SK-N-SH (cell line): ENCODE measurements at regions not wholly inside any gene's neighbourhood (a gene's known extent, or its start where the extent isn't known, plus 50 kb on each side); places are given as distances from the start of the nearest gene placed in this dataset.

Source experiments
- CTCF ChIA-PET: fragments of 300-600, 350-600 bp; formaldehyde crosslinking; extraction: SDS; loops from one replicate; lab custom pipeline; 2021; lab: Yijun Ruan, JAX
- POLR2A ChIA-PET: fragments of 350-600 bp; sonication (Branson Sonifier 250); formaldehyde crosslinking; extraction: SDS; loops from one replicate; lab custom pipeline; 2020; ENCODE audit warnings: antibody characterized with exemption, inconsistent platforms; lab: Yijun Ruan, JAX
- DNase-seq: peaks from one replicate; pipeline ENCODE4 v3.0.0; 2012
- H2AFZ ChIP-seq: fragments of 200-600 bp; sonication (generic); 2 replicates; pipeline ENCODE4 v1.8.1; 2016; ENCODE audit warnings: antibody characterized with exemption, mild to moderate bottlenecking, low read depth
- H3F3A ChIP-seq: fragments of 200-600 bp; sonication (generic); replicated peaks from 2 replicates; pipeline ENCODE3; 2016; ENCODE audit warnings: antibody characterized with exemption, mild to moderate bottlenecking; ENCODE audit not compliant: insufficient read depth
- H3K27ac ChIP-seq, 2 experiments: fragments of 200-500 bp in 1 of 2; fragments of 200-600 bp in 1 of 2; sonication (Bioruptor generic) in 1 of 2; sonication (generic), shearing (Covaris generic) in 1 of 2; 2 replicates each; pipeline versions ENCODE4 v1.5.1 to v1.6.1; 2014 to 2016; ENCODE audit warnings: low read depth in 2 of 2, inconsistent platforms in 1 of 2, low read length in 1 of 2, mild to moderate bottlenecking in 1 of 2, mixed read lengths in 1 of 2
- H3K27me3 ChIP-seq: fragments of 200-600 bp; sonication (generic), shearing (Covaris generic); 2 replicates; pipeline ENCODE4 v1.6.1; 2016; ENCODE audit warnings: mixed run types; ENCODE audit not compliant: insufficient read depth
- H3K36me3 ChIP-seq, 2 experiments: fragments of 200-500 bp in 1 of 2; fragments of 200-600 bp in 1 of 2; sonication (Bioruptor generic) in 1 of 2; sonication (generic) in 1 of 2; replicated peaks in 1 of 2; 2 replicates each; pipeline versions ENCODE3 to v1.5.1; 2014 to 2016; ENCODE audit warnings: low read length in 1 of 2, mild to moderate bottlenecking in 1 of 2; ENCODE audit not compliant: insufficient read depth in 2 of 2, control insufficient read depth in 1 of 2
- H3K4me1 ChIP-seq, 2 experiments: fragments of 200-500 bp in 1 of 2; fragments of 200-600 bp in 1 of 2; sonication (Bioruptor generic) in 1 of 2; sonication (generic), shearing (Covaris generic) in 1 of 2; 2 replicates each; pipeline versions ENCODE4 v1.5.1 to v1.6.1; 2014 to 2016; ENCODE audit warnings: low read depth in 1 of 2, low read length in 1 of 2, mixed run types in 1 of 2; ENCODE audit not compliant: insufficient read depth in 2 of 2, control insufficient read depth in 1 of 2
- H3K4me2 ChIP-seq: fragments of 200-600 bp; sonication (generic), shearing (Covaris generic); 2 replicates; pipeline ENCODE4 v1.6.1; 2017; ENCODE audit warnings: mixed run types
- H3K4me3 ChIP-seq, 2 experiments: fragments of 200-500 bp in 1 of 2; fragments of 200-600 bp in 1 of 2; sonication (Bioruptor generic) in 1 of 2; sonication (generic), shearing (Covaris generic) in 1 of 2; 2 replicates each; pipeline versions ENCODE4 v1.5.1 to v1.8.1; 2014 to 2016; ENCODE audit warnings: low read depth in 2 of 2, inconsistent platforms in 1 of 2, low read length in 1 of 2, mild to moderate bottlenecking in 1 of 2, mixed read lengths in 1 of 2, moderate library complexity in 1 of 2
- H3K79me2 ChIP-seq: fragments of 200-600 bp; sonication (generic); 2 replicates; pipeline ENCODE4 v1.8.1; 2017; ENCODE audit warnings: mild to moderate bottlenecking; ENCODE audit not compliant: insufficient read depth
- H3K9ac ChIP-seq: fragments of 200-600 bp; sonication (generic); 2 replicates; pipeline ENCODE4 v1.6.1; 2017; ENCODE audit warnings: mixed run types
- H3K9me2 ChIP-seq: fragments of 200-600 bp; sonication (generic); 2 replicates; pipeline ENCODE4 v1.6.1; 2017; ENCODE audit warnings: mixed run types
- H3K9me3 ChIP-seq: fragments of 200-600 bp; sonication (generic); 2 replicates; pipeline ENCODE4 v1.6.1; 2017; ENCODE audit warnings: mixed run types, mild to moderate bottlenecking, moderate library complexity
- H4K20me1 ChIP-seq: fragments of 200-600 bp; sonication (generic); 2 replicates; pipeline ENCODE4 v1.6.1; 2017; ENCODE audit warnings: mild to moderate bottlenecking, mixed run types; ENCODE audit not compliant: insufficient read depth
- CHD2 ChIP-seq: fragments of 150-350 bp; IDR thresholded peaks from 2 replicates; pipeline ENCODE4 v1.6.1; 2018; ENCODE audit warnings: low read length; ENCODE audit not compliant: partially characterized antibody
- ELF1 ChIP-seq: IDR thresholded peaks from 2 replicates; pipeline ENCODE4 v1.4.0; 2012
- EP300 ChIP-seq, 2 experiments: IDR thresholded peaks; 2 replicates each; pipeline versions ENCODE4 v1.4.0 to v1.6.1; 2012; ENCODE audit warnings: borderline replicate concordance in 1 of 2, low read depth in 1 of 2, low read length in 1 of 2
- FOSL2 ChIP-seq: IDR thresholded peaks from 2 replicates; pipeline ENCODE4 v1.4.0; 2012; ENCODE audit warnings: low read depth, mild to moderate bottlenecking, moderate library complexity, borderline replicate concordance
- GATA2 ChIP-seq: sonication (generic); formaldehyde crosslinking; IDR thresholded peaks from 2 replicates; pipeline ENCODE4 v1.5.0; 2020; ENCODE audit warnings: mild to moderate bottlenecking, missing genetic modification reagents
- JUND ChIP-seq: IDR thresholded peaks from 2 replicates; pipeline ENCODE4 v1.4.0; 2012
- MAX ChIP-seq: IDR thresholded peaks from 2 replicates; pipeline ENCODE4 v1.4.0; 2012; ENCODE audit warnings: low read depth
- MEF2A ChIP-seq: IDR thresholded peaks from 2 replicates; pipeline ENCODE4 v1.4.0; 2012; ENCODE audit warnings: low read depth, borderline replicate concordance
- MXI1 ChIP-seq: IDR thresholded peaks from 2 replicates; pipeline ENCODE4 v1.6.1; 2012; ENCODE audit warnings: mild to moderate bottlenecking, low read depth, low read length, improper control_type of control experiment
- NFIC ChIP-seq: IDR thresholded peaks from 2 replicates; pipeline ENCODE4 v1.4.0; 2012; ENCODE audit warnings: borderline replicate concordance
- POLR2AphosphoS5 ChIP-seq: IDR thresholded peaks from 2 replicates; pipeline ENCODE4 v1.6.1; 2012; ENCODE audit warnings: low read depth, low read length
- RAD21 ChIP-seq: IDR thresholded peaks from 2 replicates; pipeline ENCODE4 v1.6.1; 2012; ENCODE audit warnings: mild to moderate bottlenecking, low read length
- RCOR1 ChIP-seq: fragments of 150-350 bp; IDR thresholded peaks from 2 replicates; pipeline ENCODE4 v1.6.1; 2017; ENCODE audit warnings: antibody characterized with exemption, low read length
- REST ChIP-seq: IDR thresholded peaks from 2 replicates; pipeline ENCODE4 v1.6.1; 2012; ENCODE audit warnings: mild to moderate bottlenecking, low read depth, low read length, moderate library complexity
- RFX5 ChIP-seq: IDR thresholded peaks from 2 replicates; pipeline ENCODE4 v1.6.1; 2012; ENCODE audit warnings: mild to moderate bottlenecking, improper control_type of control experiment, low read length
- SIN3A ChIP-seq: IDR thresholded peaks from 2 replicates; pipeline ENCODE4 v1.6.1; 2012; ENCODE audit warnings: low read depth, mild to moderate bottlenecking, low read length, moderate library complexity, borderline replicate concordance
- SMC3 ChIP-seq: IDR thresholded peaks from 2 replicates; pipeline ENCODE4 v1.6.1; 2012; ENCODE audit warnings: low read depth, low read length, improper control_type of control experiment
- TCF12 ChIP-seq: IDR thresholded peaks from 2 replicates; pipeline ENCODE4 v1.4.0; 2012
- WGBS: methylation state at CpG from one replicate; pipeline ENCODE4 v1.1.6; 2017; ENCODE audit warnings: low lambda C conversion rate; 5-methylcytosine and 5-hydroxymethylcytosine counted together
- TF ChIP-seq, protein P1 (sequence below): fragments of 200-600 bp; sonication (generic); IDR thresholded peaks from 2 replicates; pipeline ENCODE4 v1.6.1; 2017; ENCODE audit warnings: antibody characterized with exemption, mild to moderate bottlenecking, moderate library complexity

GRCh38 chr11:57120192-57120965 lies 61.4 kb upstream of the LRRC55 start:
- no peaks in the 10 kb centered on the region for H3K79me2 ChIP-seq
- H3K4me1 ChIP-seq, result no peaks in the 10 kb centered on the region
- no peak overlapping the region for H3K4me3 ChIP-seq
- H3K27me3 ChIP-seq, result no peaks in the 10 kb centered on the region
- H3K9me3 ChIP-seq, result no peaks in the 10 kb centered on the region
- no peaks in the 10 kb centered on the region for H3F3A ChIP-seq
- H3K27ac ChIP-seq, result no peak overlapping the region
- no peak overlapping the region for H3K4me2 ChIP-seq
- DNase-seq, result no peak
- ChIA-PET POLR2A (no interaction called here), CTCF (interaction anchor here (0.8 to 12.6 kb wide), 4 partner anchors 10 to 278 kb away, joined by 3 to 125 read pairs (median 4); no protein-coding TSS in a partner anchor)
- H3K36me3 ChIP-seq, result no peaks in the 10 kb centered on the region
- no peak for TF ChIP-seq CHD2
- no peak for TF ChIP-seq RCOR1
- no peak for TF ChIP-seq NFIC
- no peak for TF ChIP-seq FOSL2
- TF ChIP-seq MAX, result no peak
- TF ChIP-seq EP300 (IDR thresholded peaks at IDR 0.05; ENCODE audit: borderline replicate concordance in 1 of 2, low read depth in 1 of 2, low read length in 1 of 2), result no peak
- no peak for TF ChIP-seq MEF2A
- TF ChIP-seq SMC3, result no peak
- TF ChIP-seq JUND, result no peak
- no peak for TF ChIP-seq REST
- TF ChIP-seq RFX5, result no peak
- TF ChIP-seq POLR2AphosphoS5, result no peak
- no peak for TF ChIP-seq SIN3A
- no peak for TF ChIP-seq RAD21
- no peak for TF ChIP-seq ELF1
- TF ChIP-seq MXI1, result no peak
- no peak for TF ChIP-seq TCF12
- no peak for TF ChIP-seq GATA2
- TF ChIP-seq, protein P1, sequence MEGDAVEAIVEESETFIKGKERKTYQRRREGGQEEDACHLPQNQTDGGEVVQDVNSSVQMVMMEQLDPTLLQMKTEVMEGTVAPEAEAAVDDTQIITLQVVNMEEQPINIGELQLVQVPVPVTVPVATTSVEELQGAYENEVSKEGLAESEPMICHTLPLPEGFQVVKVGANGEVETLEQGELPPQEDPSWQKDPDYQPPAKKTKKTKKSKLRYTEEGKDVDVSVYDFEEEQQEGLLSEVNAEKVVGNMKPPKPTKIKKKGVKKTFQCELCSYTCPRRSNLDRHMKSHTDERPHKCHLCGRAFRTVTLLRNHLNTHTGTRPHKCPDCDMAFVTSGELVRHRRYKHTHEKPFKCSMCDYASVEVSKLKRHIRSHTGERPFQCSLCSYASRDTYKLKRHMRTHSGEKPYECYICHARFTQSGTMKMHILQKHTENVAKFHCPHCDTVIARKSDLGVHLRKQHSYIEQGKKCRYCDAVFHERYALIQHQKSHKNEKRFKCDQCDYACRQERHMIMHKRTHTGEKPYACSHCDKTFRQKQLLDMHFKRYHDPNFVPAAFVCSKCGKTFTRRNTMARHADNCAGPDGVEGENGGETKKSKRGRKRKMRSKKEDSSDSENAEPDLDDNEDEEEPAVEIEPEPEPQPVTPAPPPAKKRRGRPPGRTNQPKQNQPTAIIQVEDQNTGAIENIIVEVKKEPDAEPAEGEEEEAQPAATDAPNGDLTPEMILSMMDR, result no peak
- H4K20me1 ChIP-seq, result no peaks in the 10 kb centered on the region
- 62% methylated on average over 3 of the region's 3 CpGs for WGBS
- no peak overlapping the region for H2AFZ ChIP-seq
- no peaks in the 10 kb centered on the region for H3K9me2 ChIP-seq
- no peak overlapping the region for H3K9ac ChIP-seq
